GM19455 (cell line): ENCODE measurements at regions not wholly inside any gene's neighbourhood (a gene's known extent, or its start where the extent isn't known, plus 50 kb on each side); places are given as distances from the start of the nearest gene placed in this dataset.

Experiments
- ATAC-seq: cut with Tn5 transposase; IDR thresholded peaks from one replicate; pipeline ENCODE4 v1.9.1; 2021; ENCODE audit not compliant: unreplicated experiment

- ATAC-seq: no peak
Observed at GRCh38 chr13:68696907-68697306, 1410.7 kb upstream of the ATXN8OS start.

GRCh38 chr13:68692049-68692448 is 1415.6 kb upstream of the ATXN8OS start:
- no peak for ATAC-seq

GRCh38 chr13:68690567-68690966 is 1417.1 kb upstream of the ATXN8OS start:
- ATAC-seq: no peak

- no peak for ATAC-seq
Observed at GRCh38 chr13:68676513-68677115, 1431.0 kb upstream of the ATXN8OS start.

GRCh38 chr13:68675209-68675608 is 1432.4 kb upstream of the ATXN8OS start:
- no peak for ATAC-seq

GRCh38 chr13:68667863-68668262 is 1437.7 kb upstream of the PCDH9 start:
- ATAC-seq: no peak

- no peak for ATAC-seq
Observed at GRCh38 chr13:68666774-68667397, 1436.8 kb upstream of the PCDH9 start.

GRCh38 chr13:68645814-68646213 is 1415.7 kb upstream of the PCDH9 start:
- ATAC-seq: no peak

GRCh38 chr13:68644611-68645010 is 1414.5 kb upstream of the PCDH9 start:
- no peak for ATAC-seq

- no peak for ATAC-seq
Observed at GRCh38 chr13:68636784-68637183, 1406.6 kb upstream of the PCDH9 start.

- no peak for ATAC-seq
Observed at GRCh38 chr13:68628994-68629393, 1398.9 kb upstream of the PCDH9 start.

GRCh38 chr13:68627379-68627778 is 1397.2 kb upstream of the PCDH9 start:
- no peak for ATAC-seq

GRCh38 chr13:68616600-68617222 is 1386.6 kb upstream of the PCDH9 start:
- no peak for ATAC-seq

GRCh38 chr13:68609661-68610060 is 1379.5 kb upstream of the PCDH9 start:
- ATAC-seq: no peak

GRCh38 chr13:68608147-68608546 is 1378.0 kb upstream of the PCDH9 start:
- no peak for ATAC-seq

GRCh38 chr13:68597641-68598040 is 1367.5 kb upstream of the PCDH9 start:
- ATAC-seq: no peak

GRCh38 chr13:68588623-68589022 is 1358.5 kb upstream of the PCDH9 start:
- ATAC-seq: peak; percentile 97

GRCh38 chr13:68584776-68585175 is 1354.6 kb upstream of the PCDH9 start:
- no peak for ATAC-seq

GRCh38 chr13:68574053-68574452 is 1343.9 kb upstream of the PCDH9 start:
- no peak for ATAC-seq

- no peak for ATAC-seq
Observed at GRCh38 chr13:68551701-68552522, 1321.8 kb upstream of the PCDH9 start.

- no peak for ATAC-seq
Observed at GRCh38 chr13:68550330-68550729, 1320.2 kb upstream of the PCDH9 start.

- ATAC-seq: no peak
Observed at GRCh38 chr13:68540244-68540643, 1310.1 kb upstream of the PCDH9 start.
